ENCODE measurements at regions not wholly inside any gene's neighbourhood (a gene's known extent, or its start where the extent isn't known, plus 50 kb on each side); places are given as distances from the start of the nearest gene placed in this dataset.

DNA sequence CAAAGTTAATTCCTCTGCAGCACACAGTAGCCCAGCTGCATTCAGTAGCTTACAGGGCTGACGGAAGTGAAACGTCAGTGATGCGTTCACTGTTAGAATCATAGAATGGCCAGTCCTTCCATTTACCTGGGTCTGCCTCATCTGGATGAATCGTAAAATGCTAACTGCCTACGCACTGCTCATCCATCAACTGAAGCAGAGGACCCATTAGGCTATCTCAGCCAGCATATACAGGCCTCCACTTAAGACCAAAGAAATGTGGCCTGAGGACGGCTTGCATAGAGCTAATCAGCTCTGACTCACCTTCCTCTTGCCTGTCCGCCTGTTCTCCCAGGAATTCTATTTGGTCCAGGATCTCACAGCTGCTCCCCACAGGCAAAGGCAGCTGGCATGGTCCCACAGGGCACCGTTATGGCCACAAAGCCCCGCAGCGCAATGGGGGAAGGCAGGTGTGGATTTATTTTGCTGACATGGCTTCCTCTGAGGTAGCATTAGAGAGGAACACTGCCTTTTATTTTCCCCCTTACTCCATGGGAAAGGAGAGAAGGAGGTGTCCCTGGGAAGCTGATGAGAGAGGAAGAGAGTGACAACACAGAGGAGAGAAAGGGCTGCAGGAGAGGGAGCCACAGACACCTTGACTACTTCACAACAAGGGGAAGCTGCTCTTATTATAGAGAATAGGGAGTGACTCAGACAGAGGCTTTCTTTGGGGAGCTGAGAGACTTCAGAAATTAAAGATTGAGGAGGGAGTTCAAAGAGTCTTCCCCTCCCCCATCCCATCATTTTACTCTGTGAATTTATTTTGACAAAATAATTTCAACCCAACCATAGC, 177.6 kb downstream of the HHIPL2 start:
- DNase-seq (ENCODE audit: low read depth), result no peak

DNA sequence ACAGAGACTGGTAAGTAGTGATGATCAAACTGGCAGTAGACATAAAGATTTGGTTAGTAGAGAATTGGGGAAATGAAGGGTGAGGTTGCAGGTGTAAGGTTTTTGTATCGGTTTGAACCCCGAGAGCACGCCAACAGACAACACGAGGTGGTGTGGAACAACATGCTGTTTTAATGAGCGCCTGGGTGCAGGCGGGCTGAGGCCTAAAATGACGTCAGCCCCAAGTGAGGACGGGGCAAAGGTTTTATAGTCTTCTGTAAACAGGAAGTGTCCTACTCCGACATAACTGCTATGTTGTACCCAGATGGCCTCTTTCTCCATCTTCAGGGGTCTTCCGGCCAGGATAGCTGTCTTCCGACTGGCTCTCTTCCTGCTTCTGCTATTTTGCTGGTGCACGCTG, 178.8 kb downstream of the HHIPL2 start:
- DNase-seq (ENCODE audit: low read depth), result no peak

DNA sequence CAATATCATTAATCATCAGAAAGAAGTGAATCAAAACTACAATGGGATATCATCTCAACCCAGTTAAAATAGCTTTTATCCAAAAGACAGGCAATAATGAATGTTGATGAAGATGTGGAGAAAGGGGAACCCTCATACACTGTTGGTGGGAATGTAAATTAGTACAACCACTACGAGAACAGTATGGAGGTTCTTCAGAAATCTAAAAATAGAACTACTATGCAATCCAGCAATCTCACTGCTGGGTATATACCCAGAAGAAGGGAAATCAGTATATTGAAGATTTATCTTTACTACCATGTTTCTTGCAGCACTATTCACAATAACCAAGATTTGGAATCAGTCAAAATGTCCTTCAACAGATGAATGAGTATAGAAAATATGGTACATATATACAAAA, 189.8 kb downstream of the HHIPL2 start:
- no peak for DNase-seq (ENCODE audit: low read depth)

DNA sequence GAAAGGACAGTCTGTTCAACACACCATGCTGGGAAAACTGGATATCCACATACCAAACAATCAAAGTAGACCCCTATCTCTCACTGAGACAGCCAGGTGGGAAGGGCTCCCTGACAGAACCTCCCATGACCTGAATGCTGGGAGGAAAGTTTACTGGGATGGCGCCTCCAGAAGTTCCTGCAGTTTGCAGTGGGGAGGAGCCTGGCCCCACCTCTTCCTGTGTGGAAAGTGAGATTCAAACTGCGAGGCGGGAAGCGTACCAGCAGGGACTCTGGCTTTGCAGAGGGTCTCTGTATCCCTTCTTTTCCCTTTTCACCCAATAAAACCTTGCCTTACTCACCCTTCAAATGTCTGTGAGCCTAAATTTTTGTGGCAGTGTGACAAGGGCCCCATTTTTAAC, 190.7 kb downstream of the HHIPL2 start:
- no peak for DNase-seq (ENCODE audit: low read depth)

DNA sequence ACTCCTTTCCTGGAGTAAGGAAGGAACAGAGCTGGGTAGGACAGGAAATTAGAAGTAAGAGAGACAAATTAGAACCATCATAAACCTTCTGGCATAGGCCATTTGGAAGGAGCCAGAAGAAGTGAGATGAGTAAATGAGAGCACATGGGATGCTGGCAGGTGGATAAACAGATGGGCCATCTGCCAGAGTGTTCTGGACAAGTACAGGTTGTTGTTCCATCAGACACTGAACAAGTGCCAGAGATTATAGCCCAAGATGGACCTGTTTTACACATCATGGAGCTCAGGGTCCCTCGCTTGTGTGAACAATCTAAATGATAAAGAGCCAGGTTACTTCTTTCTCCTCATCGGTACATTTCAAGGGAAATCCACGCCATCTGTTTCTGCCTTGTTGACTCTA, 200.3 kb downstream of the HHIPL2 start:
- no peak for DNase-seq (ENCODE audit: low read depth)

DNA sequence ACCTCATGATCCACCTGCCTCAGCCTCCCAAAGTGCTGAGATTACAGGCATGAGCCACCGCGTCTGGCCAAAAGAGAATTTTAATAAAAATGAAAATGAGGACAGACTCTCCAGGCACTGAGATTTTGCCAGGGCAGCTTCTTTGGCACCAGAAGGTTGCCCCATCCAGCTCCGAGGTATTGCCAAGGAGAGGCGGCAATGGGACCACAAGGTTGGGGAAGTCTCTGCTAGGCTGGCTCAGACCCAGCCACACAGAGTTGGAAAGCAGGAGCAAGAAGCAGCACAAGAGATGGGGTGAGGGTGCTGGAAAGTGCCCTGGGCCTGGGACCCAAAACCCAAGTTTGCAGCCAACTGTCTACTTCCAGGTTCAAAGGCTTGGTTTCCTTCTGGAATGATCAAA, 200.9 kb downstream of the HHIPL2 start:
- no peak for DNase-seq (ENCODE audit: low read depth)

DNA sequence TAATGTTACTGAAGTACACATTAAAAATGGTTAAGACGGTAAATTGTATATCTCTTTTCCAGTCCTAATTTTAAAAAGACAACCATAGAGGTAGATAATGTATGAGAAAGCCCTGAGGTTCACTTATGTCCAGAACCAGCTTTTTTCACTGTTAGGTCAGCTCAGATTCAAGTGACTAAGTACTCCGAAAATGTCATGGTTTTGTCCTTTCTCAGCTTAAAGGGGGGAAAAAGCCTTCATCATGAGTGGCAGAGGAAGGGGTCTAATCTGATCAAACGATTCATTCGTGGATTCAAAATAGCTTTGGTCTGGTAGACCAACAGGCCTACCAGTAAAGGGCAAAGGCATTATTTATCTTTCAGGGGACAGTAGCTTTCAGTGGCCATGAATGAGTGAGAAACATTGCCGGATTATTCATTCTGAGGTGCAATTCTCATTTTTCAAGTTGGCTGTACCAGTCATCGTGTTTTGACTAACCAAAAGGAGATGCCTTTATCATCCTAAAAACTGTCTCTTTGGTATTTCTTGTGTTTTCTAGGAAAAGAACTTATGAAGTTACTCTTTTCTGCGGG, 208.4 kb downstream of the HHIPL2 start:
- no peak for DNase-seq (ENCODE audit: low read depth)

DNA sequence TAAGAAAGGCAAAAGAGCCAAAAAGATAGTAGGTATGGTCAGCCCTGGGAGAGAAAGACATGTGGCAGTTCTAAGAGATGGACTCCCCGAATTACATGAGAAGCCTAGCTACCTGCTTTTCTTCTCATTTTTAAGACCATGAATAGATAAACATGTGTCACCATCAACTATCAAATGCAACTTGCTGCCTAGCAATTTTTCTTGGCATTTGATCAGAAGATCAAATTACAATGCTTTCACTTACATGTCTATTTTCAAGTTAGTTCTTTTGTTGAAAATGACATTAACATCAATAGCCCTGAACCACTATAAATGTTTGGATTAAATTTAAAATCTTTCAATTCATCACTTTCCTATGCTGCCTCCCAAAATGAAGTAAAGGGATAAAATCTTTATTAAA, 212.3 kb downstream of the HHIPL2 start:
- DNase-seq (ENCODE audit: low read depth), result no peak

DNA sequence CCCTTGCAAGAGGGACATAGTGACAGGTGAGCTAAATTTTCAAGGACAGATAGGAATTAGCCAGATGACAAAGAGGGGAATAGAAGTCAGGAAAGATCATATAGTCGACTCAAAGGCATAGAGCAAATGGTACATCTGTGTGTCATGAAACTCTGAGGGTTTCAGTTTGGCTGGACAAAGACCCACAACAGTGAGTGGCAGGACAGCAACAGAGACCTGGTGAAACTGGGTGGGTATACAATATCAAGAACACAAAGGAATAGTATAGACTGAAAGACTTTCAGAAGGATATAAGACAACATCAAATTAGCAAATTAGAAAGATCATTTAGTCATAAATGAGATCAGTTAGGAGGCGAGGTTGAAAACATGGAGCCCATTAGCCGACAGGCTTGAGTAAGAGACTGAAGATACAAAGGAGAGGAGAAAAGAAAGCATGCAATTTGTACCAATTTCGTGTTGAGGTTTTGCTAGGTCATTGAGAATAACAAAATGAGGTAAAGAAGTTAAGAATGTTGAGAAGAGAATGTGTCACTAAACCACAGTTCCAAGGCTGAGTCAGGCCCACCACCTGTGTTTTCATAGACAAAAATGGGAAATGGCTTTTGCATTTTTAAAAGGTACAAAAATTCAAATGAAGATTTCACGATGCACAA, 213.8 kb downstream of the HHIPL2 start:
- DNase-seq (ENCODE audit: low read depth), result no peak

DNA sequence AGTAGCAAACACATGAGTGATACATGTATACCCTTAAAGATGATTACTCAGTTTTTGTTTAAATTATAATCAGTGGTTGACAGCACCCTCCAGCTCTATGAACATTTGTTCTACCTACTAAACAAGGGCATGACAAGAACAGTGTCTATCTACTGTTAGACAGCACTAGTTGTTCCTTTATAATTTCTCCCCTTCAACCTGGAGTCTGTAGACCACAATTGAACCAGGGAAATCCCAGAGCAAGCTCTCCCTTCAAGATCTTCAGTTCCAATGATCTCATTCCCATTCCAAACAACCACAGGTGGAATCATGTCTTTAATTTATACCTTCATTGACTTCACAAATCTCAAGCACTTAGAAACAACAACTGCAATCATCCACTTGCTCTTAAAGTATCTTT, 216.1 kb downstream of the HHIPL2 start:
- DNase-seq (ENCODE audit: low read depth), result no peak

DNA sequence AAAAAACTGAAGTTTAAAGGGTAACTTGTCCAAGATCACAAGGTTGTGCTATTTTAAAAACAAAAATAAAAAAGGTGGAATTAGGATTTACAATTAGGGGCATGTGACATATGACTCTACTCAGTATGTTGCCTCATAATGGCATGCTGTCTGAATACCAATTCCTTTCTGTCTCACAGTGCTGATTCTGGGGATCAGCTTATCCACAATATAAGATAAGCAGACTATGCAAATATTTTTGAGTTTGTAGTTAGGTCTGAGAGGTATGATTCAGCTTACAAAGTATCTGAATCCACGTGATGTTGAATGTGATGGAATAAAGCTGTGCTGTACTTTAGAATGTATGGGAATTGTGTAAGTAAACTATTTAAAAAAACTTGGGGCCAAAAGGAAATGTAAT, 216.6 kb downstream of the HHIPL2 start:
- no peak for DNase-seq (ENCODE audit: low read depth)

DNA sequence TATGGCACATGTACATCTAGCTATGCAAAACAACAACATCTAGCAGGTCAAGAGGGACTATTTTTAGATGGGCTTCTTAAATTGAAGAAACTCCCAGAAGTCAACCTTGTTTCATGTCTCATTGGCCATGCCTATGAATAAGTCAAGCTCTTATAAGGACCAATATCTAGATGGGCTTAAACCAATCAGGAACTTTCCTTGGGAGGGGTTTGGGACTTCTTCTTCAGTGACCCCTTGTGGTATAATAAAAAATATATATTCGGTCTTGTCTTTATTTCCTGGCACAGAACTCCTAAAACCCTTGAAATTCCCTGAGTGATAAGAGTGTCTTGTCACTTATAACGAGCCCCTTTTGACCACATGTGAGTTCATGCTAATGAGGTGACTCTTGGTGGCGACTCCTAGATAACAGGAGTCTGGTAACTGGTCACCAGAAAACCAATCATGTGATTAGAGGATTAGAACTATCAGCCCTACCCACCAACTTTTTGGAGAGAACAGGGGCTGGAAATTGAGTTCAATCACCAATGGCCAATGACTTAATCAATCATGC, 218.3 kb downstream of the HHIPL2 start:
- DNase-seq (ENCODE audit: low read depth), result no peak

DNA sequence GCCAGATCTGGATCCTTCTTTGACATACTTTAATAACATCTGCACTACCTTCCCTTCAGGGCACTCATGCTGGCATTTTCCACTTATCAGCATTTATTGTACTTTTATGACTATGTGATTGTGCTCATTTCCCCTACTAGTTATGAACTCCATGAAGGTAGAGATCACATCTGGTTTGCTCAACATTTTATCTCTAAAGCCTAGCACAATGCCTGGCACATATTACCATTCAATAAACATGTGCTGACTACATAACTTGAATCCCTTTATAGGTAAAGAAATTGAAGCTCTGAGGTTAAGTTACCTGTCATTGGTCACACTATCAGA, 221.2 kb downstream of the HHIPL2 start:
- DNase-seq (ENCODE audit: low read depth), result no peak

DNA sequence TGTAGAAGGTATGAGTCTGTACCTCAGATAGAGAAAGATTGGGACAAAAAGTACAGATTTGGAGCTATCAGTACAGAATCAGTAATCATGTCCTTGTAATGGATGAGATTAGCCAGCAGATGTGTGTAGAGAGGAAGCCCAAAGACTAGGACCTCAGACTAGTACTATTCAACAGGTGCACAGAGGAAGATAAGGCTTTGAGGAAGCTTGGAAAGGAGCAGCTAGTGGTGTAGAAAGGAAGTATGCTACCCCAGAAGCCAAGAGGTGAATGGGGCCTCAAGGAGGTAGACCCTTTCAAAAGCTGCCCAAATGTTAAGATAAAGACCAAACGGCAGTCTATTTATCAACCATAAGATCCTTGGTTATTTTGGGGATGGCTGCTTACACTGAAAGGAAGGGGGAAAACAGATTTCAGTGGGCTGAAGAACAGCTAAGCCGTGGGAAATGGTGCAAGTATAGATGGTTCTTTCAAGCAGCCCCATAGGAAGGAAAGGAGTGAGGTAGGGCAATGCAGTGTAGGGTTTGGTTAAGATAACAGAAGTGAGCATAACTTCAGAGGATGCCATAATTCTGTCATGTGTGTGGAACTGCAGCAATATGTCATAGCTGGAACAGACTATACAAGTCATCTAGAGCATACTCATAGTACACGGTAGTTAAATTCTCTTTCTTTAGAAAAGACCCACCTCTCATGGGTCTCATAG, 221.7 kb downstream of the HHIPL2 start:
- no peak for DNase-seq (ENCODE audit: low read depth)

DNA sequence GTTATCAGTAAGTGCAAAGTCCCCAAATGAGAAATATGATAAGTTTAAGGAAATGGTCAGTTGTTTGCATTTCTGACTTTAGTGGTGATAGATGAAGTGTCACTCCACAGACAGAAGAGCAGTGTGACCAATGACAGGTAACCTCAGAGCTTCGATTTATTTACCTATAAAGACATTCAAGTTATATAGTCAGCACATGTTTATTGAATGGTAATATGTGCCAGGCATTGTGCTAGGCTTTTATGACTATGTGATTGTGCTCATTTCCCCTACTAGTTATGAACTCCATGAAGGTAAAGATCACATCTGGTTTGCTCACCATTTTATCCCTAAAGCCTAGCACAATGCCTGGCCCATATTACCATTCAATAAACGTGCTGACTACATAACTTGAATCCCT, 222.4 kb downstream of the HHIPL2 start:
- no peak for DNase-seq (ENCODE audit: low read depth)

DNA sequence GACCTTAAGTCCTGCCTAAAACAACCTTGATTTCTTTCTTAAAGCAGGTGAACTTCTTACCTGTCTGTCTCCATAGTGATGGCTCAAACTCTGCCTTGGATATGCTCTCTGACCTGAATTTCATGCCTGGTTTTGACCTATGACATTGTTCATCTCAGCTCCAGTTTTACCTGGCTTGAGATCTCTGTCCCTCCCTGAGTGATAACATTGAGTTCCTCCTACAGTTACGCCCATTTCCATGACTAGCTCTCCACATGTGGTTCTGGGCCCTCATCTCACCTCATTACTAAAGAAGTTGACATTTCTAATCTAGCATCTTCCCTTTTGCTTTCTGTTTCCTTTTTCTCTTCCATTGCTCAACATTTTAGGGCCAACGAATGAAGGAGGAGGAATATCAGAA, 233.1 kb downstream of the HHIPL2 start:
- DNase-seq (ENCODE audit: low read depth), result no peak

DNA sequence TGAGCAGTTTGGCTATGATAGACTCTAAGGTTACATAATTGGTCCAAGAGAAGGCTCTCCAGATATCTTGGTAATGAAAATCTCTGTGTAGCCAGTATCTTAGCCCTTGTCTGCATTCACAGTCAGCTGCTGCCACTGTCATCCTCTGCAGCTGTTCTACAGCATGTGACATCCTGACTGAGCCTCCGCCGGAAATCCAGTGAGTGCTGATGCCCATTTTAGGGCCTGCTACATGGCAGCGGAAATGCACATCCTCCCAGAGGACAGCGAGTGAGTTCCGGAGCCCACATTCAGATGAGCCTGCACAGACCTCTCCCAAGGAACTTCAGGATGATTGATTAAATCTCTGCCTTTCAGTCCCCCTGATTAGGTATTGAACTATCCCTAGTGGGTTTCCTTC, 237.1 kb downstream of the HHIPL2 start:
- no peak for DNase-seq (ENCODE audit: low read depth)

DNA sequence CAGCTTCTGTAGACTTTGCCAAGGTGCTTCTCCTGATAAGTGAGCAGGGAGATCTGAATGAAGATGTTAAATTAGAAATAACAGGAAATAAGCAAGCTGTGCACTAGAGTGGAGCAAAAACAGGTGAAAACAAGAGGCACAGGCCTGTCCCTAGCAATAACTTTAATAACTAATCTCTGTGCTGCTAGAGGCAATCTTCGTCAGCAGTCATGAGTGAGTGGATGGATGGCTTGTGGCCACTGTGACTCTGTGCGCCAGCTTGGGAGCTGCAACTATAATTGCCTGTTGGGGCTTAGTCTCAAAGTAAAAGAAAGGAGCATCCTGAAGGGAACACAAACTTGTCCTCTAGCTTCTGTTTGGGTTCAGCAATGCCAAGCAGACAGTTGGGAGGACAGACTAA, 240.3 kb downstream of the HHIPL2 start:
- DNase-seq (ENCODE audit: low read depth), result no peak

DNA sequence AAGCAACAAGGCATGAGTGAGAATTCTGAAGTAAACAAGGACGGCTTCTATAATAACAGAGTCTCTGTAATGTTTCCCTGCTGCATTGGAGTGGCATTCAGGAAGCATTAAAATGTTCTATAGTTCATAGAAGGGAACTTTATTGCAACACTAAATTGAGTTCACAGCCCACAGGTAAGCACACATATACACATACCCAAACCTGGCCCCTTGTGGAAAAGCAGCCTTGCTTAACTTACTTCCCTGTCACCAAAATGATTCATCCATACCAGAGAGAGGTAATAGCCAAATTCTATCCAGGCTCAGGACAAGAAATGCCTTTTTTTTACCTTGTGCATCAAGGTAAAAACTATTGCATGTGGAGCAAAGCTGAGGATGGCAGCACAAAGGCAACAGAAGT, 241.4 kb downstream of the HHIPL2 start:
- DNase-seq (ENCODE audit: low read depth), result no peak

DNA sequence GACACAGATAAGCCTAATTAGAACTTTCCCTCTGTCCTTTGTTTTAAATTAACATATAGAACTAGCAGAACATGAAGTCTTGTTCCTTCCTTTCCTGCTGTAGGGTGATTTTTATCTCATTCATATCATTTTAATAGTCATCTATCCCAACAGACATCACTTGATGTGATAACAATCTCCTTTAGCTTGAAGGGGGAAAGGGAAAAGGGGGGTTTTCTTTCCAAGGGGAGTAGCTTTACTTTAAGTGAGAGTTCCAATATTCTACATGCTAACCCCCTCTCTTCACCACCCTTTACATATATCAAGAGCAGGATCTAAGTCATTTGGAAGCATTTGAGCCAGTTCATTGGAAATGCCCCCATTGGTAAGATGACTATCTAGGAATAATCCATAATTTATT, 241.9 kb downstream of the HHIPL2 start:
- no peak for DNase-seq (ENCODE audit: low read depth)

DNA sequence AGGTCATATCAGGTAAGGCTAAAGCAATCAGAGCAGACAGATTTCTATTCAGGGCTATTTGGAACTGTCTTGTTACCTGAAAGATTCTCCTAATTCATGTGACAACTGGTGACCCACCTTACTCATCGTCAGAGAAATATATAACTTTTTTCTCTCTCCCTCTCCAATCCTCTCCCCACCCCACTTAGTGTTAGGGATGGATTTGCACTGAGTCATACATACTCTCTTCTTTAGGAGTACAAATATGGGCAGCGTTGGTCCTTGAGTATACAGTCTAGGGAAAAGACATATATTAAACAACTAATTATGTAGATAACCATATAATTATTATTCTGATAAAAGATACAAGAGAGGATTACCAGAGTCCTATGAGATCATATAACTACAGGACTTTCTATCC, 246.3 kb downstream of the HHIPL2 start:
- DNase-seq (ENCODE audit: low read depth), result no peak

DNA sequence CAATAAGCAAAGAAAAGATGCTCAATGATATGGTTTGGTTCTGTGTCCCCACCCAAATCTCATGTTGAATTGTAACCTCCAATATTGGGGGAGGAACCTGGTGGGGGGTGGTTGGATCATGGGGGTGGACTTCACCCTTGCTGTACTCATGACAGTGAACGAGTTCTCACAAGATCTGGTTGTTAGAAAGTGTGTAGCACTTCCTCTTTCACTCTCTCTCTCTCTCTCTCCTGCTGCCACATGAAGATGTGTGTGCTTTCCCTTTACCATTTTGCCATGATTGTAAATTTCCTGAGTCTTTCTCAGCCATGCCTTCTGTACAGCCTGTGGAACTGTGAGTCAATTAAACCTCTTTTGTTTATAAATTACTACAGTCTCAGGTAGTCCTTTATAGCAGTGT, 248.4 kb downstream of the HHIPL2 start:
- DNase-seq (ENCODE audit: low read depth), result no peak

DNA sequence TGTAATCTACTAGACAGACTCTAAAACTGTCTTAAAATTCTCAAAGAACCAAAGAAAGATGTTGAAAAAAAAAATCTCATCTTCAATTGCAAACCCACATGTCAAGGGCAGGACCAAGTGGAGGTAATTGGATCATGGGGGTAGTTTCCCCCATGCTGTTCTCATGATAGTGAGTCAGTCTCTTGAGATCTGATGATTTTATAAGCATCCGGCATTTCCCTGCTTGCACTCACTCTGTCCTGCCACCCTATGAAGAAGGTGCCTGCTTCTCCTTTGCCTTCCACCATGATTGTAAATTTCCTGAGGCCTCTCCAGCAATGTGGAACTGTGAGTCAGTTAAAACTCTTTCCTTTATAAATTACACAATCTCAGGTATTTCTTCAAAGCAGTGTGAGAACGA, 257.0 kb downstream of the HHIPL2 start:
- no peak for DNase-seq (ENCODE audit: low read depth)
